ENCODE measurements at regions not wholly inside any gene's neighbourhood (a gene's known extent, or its start where the extent isn't known, plus 50 kb on each side); places are given as distances from the start of the nearest gene placed in this dataset.

DNA sequence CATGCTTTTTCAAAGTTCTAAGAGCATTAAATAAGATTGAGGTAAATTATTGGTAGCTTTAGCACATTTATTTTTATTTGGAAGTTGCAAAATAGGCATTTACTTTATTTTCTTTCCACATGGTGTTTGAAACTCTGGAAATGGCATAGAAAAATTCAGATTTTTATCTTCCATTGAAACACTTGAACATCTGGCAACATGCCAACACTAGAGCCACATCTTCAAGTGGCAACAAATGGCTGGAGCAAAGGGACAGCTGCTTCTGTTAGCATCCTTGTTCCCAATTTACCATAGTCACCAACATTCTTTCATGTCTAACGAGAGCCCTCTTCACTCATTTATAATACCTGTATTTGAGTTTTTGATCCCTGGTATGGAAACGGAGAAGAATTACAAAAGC, 539.9 kb downstream of the ZNF608 start:
- Histone ChIP-seq H3K23ac (ENCODE audit: insufficient read length) (no peak overlapping the region), H3K27ac (ENCODE audit: low read depth, low read length) (no peak overlapping the region), H3K79me2 (ENCODE audit: control insufficient read depth in 1 of 2, insufficient read depth in 2 of 2, low read length in 2 of 2) (no peaks in the 10 kb centered on the region), H3K79me1 (ENCODE audit: low read depth, low read length) (no peaks in the 10 kb centered on the region), H2BK12ac (ENCODE audit: low read depth, low read length) (no peak overlapping the region), H3K4me3 (ENCODE audit: extremely low read depth in 1 of 4, insufficient read depth in 2 of 4, low read depth in 3 of 4, low read length in 4 of 4) (no peak overlapping the region), H4K20me1 (replicated peaks in 1 of 2; ENCODE audit: control insufficient read depth in 1 of 2, insufficient read depth in 2 of 2, low read length in 2 of 2) (no peaks in the 10 kb centered on the region), H3K9ac (replicated peaks in 1 of 4; ENCODE audit: extremely low read depth in 1 of 4, low read depth in 3 of 4, low read length in 3 of 4) (no peak overlapping the region), H3K14ac (ENCODE audit: insufficient read length) (no peak overlapping the region), H2AK5ac (ENCODE audit: low read depth, low read length) (no peak overlapping the region), H4K91ac (replicated peaks; ENCODE audit: insufficient read length, low read length) (no peak overlapping the region), H4K8ac (ENCODE audit: extremely low read depth, insufficient read depth, low read length) (no peak overlapping the region), H3K56ac (replicated peaks; ENCODE audit: insufficient read length, low read depth, low read length) (no peak overlapping the region), H2BK20ac (ENCODE audit: low read length) (no peak overlapping the region), H3K23me2 (ENCODE audit: low read depth, low read length) (no peaks in the 10 kb centered on the region), H3K36me3 (ENCODE audit: control insufficient read depth in 2 of 4, insufficient read depth in 4 of 4, low read length in 3 of 4) (peaks cover 0 to 9% (median 0%) of the 10 kb centered on the region in 4 experiments; a peak in 3 of 8 replicates), H2BK5ac (ENCODE audit: low read depth, low read length) (no peak overlapping the region), H2BK120ac (replicated peaks; ENCODE audit: low read depth, low read length) (no peak overlapping the region), H3K18ac (ENCODE audit: extremely low read depth, low read length) (no peak overlapping the region), H3K27me3 (replicated peaks in 1 of 4; ENCODE audit: control insufficient read depth in 3 of 4, extremely low read depth in 1 of 4, insufficient read depth in 3 of 4, low read length in 3 of 4) (no peaks in the 10 kb centered on the region), H3K4me2 (ENCODE audit: insufficient read depth in 1 of 2, low read depth in 2 of 2, low read length in 2 of 2) (no peak overlapping the region), H4K5ac (ENCODE audit: insufficient read length, low read depth, low read length) (no peak overlapping the region), H3K4me1 (replicated peaks in 1 of 4; ENCODE audit: control insufficient read depth in 3 of 4, insufficient read depth in 4 of 4, low read length in 3 of 4) (no peaks in the 10 kb centered on the region), H2BK15ac (ENCODE audit: low read length) (no peak overlapping the region), H2AFZ (ENCODE audit: low read length) (no peak overlapping the region), H3K9me3 (ENCODE audit: insufficient read depth in 2 of 2, low read depth in 1 of 2, low read length in 1 of 2) (peaks cover 32 to 33% of the 10 kb centered on the region in 2 experiments), H3K4ac (replicated peaks; ENCODE audit: insufficient read length, low read depth, low read length) (no peak overlapping the region)
- TF ChIP-seq CHD2 (IDR thresholded peaks at IDR 0.05; ENCODE audit: low read length) (no peak), TAF7 (optimal IDR thresholded peaks at IDR 0.05; ENCODE audit: borderline replicate concordance, low read depth, low read length) (no peak), YY1 (IDR thresholded peaks at IDR 0.05; ENCODE audit: low read depth, low read length) (no peak), GTF2F1 (IDR thresholded peaks at IDR 0.05; ENCODE audit: borderline replicate concordance, low read depth, low read length) (no peak), SAP30 (IDR thresholded peaks at IDR 0.05; ENCODE audit: insufficient read depth, insufficient replicate concordance, low read length) (no peak), MAX (IDR thresholded peaks at IDR 0.05) (no peak), POLR2A (IDR thresholded peaks at IDR 0.05; ENCODE audit: control extremely low read depth in 1 of 2, low read depth in 2 of 2, low read length in 2 of 2) (no peak), EP300 (IDR thresholded peaks at IDR 0.05; ENCODE audit: borderline replicate concordance in 1 of 2, low read depth in 2 of 2, low read length in 2 of 2) (no peak), KDM1A (IDR thresholded peaks at IDR 0.05; ENCODE audit: borderline replicate concordance, low read length) (no peak)
- POLR2A ChIA-PET (ENCODE audit: partially characterized antibody), result no interaction called here
- no peak for DNase-seq (ENCODE audit: low read depth in 1 of 2, low spot score in 2 of 2)
- CTCF ChIA-PET (ENCODE audit: partially characterized antibody), result interaction anchor here (0.6 kb wide), 1 partner anchor 14 kb away, joined by 3 read pairs; no protein-coding TSS in a partner anchor
- WGBS, 2 experiments (ENCODE audit: extremely low coverage in 1 of 2, insufficient coverage in 1 of 2, insufficient read length in 1 of 2, insufficient replicate concordance in 2 of 2, low coverage in 1 of 2, low lambda C conversion rate in 2 of 2, missing lambda C conversion rate in 1 of 2), result 71% methylated on average over 2 of the region's 2 CpGs; no CpG with 5 or more reads in 1 of the 2 experiments
- FAIRE-seq, result no peak

All from H1 (cell line).